Suprapubic skin (tissue), 3 donors: ENCODE measurements at regions not wholly inside any gene's neighbourhood (a gene's known extent, or its start where the extent isn't known, plus 50 kb on each side); places are given as distances from the start of the nearest gene placed in this dataset.

ENCODE experiments used
- CTCF ChIP-seq, 2 donors: fragments of 200-600 bp in 1 of 2; fragments of 450-650 bp in 1 of 2; sonication (generic) in 1 of 2; IDR thresholded peaks; one replicate each; pipeline ENCODE4 v1.5.1; 2016 to 2019; ENCODE audit warnings: antibody characterized with exemption in 2 of 2, mild to moderate bottlenecking in 1 of 2, moderate library complexity in 1 of 2
- EP300 ChIP-seq: sonication (generic); formaldehyde crosslinking; IDR thresholded peaks from one replicate; pipeline ENCODE4 v1.6.1; 2017; ENCODE audit warnings: antibody characterized with exemption
- POLR2A ChIP-seq, 2 donors: fragments of 450-650 bp; IDR thresholded peaks; one replicate each; pipeline ENCODE4 v1.6.1; 2017; ENCODE audit warnings: antibody characterized with exemption in 2 of 2, mild to moderate bottlenecking in 2 of 2, moderate library complexity in 2 of 2

GRCh38 chr2:219728991-219729487, 101.6 kb downstream of the SLC4A3 start:
- TF ChIP-seq CTCF (IDR thresholded peaks at IDR 0.05) = no peak
- no peak for TF ChIP-seq POLR2A (IDR thresholded peaks at IDR 0.05)
- no peak for TF ChIP-seq EP300
